ENCODE measurements at regions not wholly inside any gene's neighbourhood (a gene's known extent, or its start where the extent isn't known, plus 50 kb on each side); places are given as distances from the start of the nearest gene placed in this dataset.

DNA sequence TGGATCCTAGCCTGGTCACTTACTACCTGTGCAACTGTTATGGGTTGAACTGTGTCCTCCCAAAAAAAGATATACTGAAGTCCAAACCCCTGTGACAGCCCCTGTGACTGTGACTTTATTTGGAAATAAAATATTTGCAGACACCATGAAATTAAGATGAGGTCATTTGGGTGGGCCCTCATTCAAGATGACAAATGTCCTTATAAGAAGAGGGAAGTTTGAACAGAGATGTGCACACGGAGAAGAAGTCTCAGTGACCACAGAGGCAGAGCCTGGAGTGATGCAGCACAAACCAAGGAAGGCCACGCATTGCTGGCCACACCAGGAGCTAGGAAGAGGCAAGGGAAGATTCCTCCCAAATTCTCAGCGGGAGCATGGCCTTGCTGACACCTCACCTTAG, 249.7 kb upstream of the RUNX1 start:
- intact Hi-C loops (cut with DNase I) = no loop called here
- Histone ChIP-seq H3K4me3 (no peak overlapping the region), H3K9me3 (no peaks in the 10 kb centered on the region), H3K27ac (no peak overlapping the region), H3K4me1 (no peaks in the 10 kb centered on the region), H3K27me3 (no peaks in the 10 kb centered on the region), H3K36me3 (no peaks in the 10 kb centered on the region)
- TF ChIP-seq, protein P1, sequence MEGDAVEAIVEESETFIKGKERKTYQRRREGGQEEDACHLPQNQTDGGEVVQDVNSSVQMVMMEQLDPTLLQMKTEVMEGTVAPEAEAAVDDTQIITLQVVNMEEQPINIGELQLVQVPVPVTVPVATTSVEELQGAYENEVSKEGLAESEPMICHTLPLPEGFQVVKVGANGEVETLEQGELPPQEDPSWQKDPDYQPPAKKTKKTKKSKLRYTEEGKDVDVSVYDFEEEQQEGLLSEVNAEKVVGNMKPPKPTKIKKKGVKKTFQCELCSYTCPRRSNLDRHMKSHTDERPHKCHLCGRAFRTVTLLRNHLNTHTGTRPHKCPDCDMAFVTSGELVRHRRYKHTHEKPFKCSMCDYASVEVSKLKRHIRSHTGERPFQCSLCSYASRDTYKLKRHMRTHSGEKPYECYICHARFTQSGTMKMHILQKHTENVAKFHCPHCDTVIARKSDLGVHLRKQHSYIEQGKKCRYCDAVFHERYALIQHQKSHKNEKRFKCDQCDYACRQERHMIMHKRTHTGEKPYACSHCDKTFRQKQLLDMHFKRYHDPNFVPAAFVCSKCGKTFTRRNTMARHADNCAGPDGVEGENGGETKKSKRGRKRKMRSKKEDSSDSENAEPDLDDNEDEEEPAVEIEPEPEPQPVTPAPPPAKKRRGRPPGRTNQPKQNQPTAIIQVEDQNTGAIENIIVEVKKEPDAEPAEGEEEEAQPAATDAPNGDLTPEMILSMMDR (IDR thresholded peaks at IDR 0.05) = no peak
- TF ChIP-seq POLR2A (IDR thresholded peaks at IDR 0.05) = no peak
- 22% methylated on average over 1 of the region's 3 CpGs for WGBS (ENCODE audit: insufficient coverage, low coverage, low lambda C conversion rate, missing lambda C conversion rate)
- DNase-seq (no peak), ATAC-seq (peak in 1 of 4 donors; percentile 54)

DNA sequence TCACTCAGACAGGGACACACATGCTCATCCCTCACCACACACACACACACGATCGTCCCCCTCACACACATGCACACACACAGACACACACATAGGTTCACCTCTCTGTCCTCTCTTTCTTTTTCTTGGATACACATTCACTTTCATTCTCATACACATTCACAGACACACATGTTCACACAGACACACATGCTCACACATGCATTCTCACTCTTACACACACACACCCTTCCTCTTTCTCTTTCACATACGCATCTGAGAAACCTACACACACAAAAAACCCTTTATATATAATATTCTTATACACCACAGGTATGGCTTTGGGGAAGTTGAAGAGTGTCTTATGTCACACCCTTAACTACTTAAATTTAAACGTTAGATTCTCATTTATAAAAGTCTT, 248.6 kb upstream of the RUNX1 start:
- intact Hi-C loops (cut with DNase I) = no loop called here
- Histone ChIP-seq H3K4me1 (no peaks in the 10 kb centered on the region), H3K9me3 (no peaks in the 10 kb centered on the region), H3K27ac (no peak overlapping the region), H3K27me3 (no peaks in the 10 kb centered on the region), H3K36me3 (no peaks in the 10 kb centered on the region), H3K4me3 (no peak overlapping the region)
- no peak for DNase-seq
- TF ChIP-seq, protein P1 (IDR thresholded peaks at IDR 0.05) = no peak
- TF ChIP-seq POLR2A (IDR thresholded peaks at IDR 0.05) = no peak
- WGBS (ENCODE audit: insufficient coverage, low coverage, low lambda C conversion rate, missing lambda C conversion rate) = 74% methylated on average over 4 of the region's 4 CpGs
- ATAC-seq = no peak

DNA sequence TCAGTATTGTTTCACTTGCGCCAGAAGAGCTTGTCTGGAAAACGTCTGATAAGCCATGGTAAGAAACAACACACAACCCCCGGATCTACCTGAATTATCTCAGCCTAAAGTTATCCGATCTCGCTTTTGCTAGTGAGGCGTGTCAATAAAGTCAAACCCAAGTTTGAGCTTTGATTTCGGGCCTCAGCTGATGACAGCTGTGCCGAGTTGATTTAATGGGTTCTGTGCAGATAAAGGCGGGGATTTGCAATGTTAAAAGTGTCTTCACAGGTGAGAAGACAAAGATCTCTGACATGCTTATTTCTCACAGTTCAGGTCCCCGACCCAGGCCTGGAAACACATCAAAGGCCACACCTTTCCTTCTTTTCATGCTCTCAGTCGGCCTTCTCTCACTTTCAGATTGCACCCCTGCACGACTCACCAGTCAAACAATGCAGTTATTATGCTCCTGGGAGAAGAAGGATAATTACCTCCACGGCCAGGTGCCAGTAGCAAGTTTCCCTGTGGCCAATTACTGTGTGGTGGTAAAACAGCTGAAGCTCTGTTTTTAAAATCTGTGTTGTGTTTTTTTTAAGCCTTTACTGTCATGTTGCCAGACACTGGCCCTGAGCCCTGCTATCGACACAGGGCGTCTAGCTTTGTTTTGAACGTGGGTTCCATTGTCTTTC, 245.3 kb upstream of the RUNX1 start:
- Histone ChIP-seq H3K36me3 (no peaks in the 10 kb centered on the region), H3K4me1 (no peaks in the 10 kb centered on the region), H3K27ac (no peak overlapping the region), H3K4me3 (no peak overlapping the region), H3K27me3 (no peaks in the 10 kb centered on the region), H3K9me3 (no peaks in the 10 kb centered on the region)
- WGBS (ENCODE audit: insufficient coverage, low coverage, low lambda C conversion rate, missing lambda C conversion rate) = 60% methylated on average over 16 of the region's 16 CpGs
- ATAC-seq (peak in 1 of 4 donors; percentile 40), DNase-seq (no peak)
- intact Hi-C loops (cut with DNase I) = no loop called here
- TF ChIP-seq, protein P1 (IDR thresholded peaks at IDR 0.05) = no peak
- no peak for TF ChIP-seq POLR2A (IDR thresholded peaks at IDR 0.05)

DNA sequence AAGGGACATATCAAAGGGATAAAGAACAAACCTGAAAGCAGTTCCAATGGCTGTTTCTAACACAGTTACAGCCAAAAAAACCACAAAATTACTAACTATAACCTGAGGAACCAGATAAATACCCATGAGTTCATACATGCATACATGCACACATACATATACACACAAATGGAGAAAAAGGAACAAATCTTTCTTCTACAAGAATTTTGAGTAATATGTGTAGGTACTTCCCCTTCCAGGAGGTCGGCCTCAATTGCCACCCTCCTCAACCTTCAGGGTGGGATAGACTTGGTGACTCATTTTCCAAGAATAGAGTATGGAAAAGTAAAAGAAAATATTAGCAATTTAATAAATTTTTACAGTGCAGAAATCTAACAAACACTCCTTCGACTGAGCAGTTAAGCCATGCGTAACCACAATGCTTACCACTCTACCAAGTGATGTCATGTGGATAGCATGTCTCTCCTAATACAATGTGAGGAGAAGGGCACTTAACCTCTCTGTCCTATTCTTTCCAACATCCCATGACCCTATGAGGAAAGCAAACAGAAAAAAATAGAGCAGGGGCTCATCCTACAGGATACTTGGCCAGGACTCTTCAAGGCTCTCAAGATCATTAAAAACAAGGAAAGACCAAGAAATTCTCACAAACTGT, 243.0 kb upstream of the RUNX1 start:
- no peak for TF ChIP-seq POLR2A (IDR thresholded peaks at IDR 0.05)
- TF ChIP-seq, protein P1 (IDR thresholded peaks at IDR 0.05) = no peak

More for the DNA sequence above, 243.0 kb upstream of the RUNX1 start:
- 73% methylated on average over 3 of the region's 3 CpGs for WGBS (ENCODE audit: insufficient coverage, low coverage, low lambda C conversion rate, missing lambda C conversion rate)
- no peaks in the 10 kb centered on the region for H3K9me3 ChIP-seq
- DNase-seq = no peak
- intact Hi-C loops (cut with DNase I) = no loop called here
- H3K4me1 ChIP-seq = no peaks in the 10 kb centered on the region
- H3K27ac ChIP-seq = no peak overlapping the region
- H3K36me3 ChIP-seq = no peaks in the 10 kb centered on the region
- ATAC-seq = no peak
- no peak overlapping the region for H3K4me3 ChIP-seq
- no peaks in the 10 kb centered on the region for H3K27me3 ChIP-seq
